HTR-8/SVneo (cell line): ENCODE measurements at regions not wholly inside any gene's neighbourhood (a gene's known extent, or its start where the extent isn't known, plus 50 kb on each side); places are given as distances from the start of the nearest gene placed in this dataset.
"Not testable (repeated sequence)": the region's sequence is repeated elsewhere in the genome, so short reads cannot be mapped to it uniquely, and the experiment has no call there.

ENCODE experiments used
- DNase-seq: peaks from one replicate; pipeline ENCODE4 v3.0.0; 2011; ENCODE audit warnings: low spot score, mixed read lengths; ENCODE audit not compliant: insufficient read length
- FAIRE-seq: peaks from 2 replicates; lab custom pipeline; 2011; peaks lifted over from hg19 to GRCh38; lab: Jason Lieb, UNC

GRCh38 chr4:181043486-181043885, 1199.7 kb upstream of the TENM3 start:
- FAIRE-seq (no peak), DNase-seq (no peak)

GRCh38 chr4:181046809-181047208, 1196.4 kb upstream of the TENM3 start:
- no peak for FAIRE-seq
- no peak for DNase-seq

- DNase-seq = no peak
- no peak for FAIRE-seq
Measured at GRCh38 chr4:181051931-181052330, 1191.3 kb upstream of the TENM3 start.

GRCh38 chr4:181061787-181062186, 1181.4 kb upstream of the TENM3 start:
- FAIRE-seq (no peak), DNase-seq (no peak)

- FAIRE-seq = no peak
- no peak for DNase-seq
Measured at GRCh38 chr4:181063212-181063611, 1180.0 kb upstream of the TENM3 start.

GRCh38 chr4:181077341-181077740, 1165.9 kb upstream of the TENM3 start:
- DNase-seq (no peak), FAIRE-seq (no peak)

- DNase-seq (no peak), FAIRE-seq (no peak)
Measured at GRCh38 chr4:181078196-181078595, 1165.0 kb upstream of the TENM3 start.

GRCh38 chr4:181083757-181084361, 1159.3 kb upstream of the TENM3 start:
- DNase-seq (no peak), FAIRE-seq (no peak)

GRCh38 chr4:181085557-181085956, 1157.6 kb upstream of the TENM3 start:
- no peak for DNase-seq
- no peak for FAIRE-seq

- no peak for FAIRE-seq
- no peak for DNase-seq
Measured at GRCh38 chr4:181105487-181105886, 1137.7 kb upstream of the TENM3 start.

- no peak for DNase-seq
- no peak for FAIRE-seq
Measured at GRCh38 chr4:181106398-181106797, 1136.8 kb upstream of the TENM3 start.

- no peak for DNase-seq
Measured at GRCh38 chr4:181108237-181108636, 1135.0 kb upstream of the TENM3 start.

GRCh38 chr4:181119186-181119585, 1124.0 kb upstream of the TENM3 start:
- FAIRE-seq (no peak), DNase-seq (no peak)

More at GRCh38 chr4:181108237-181108636, 1135.0 kb upstream of the TENM3 start:
- no peak for FAIRE-seq

GRCh38 chr4:181121733-181122132, 1121.5 kb upstream of the TENM3 start:
- FAIRE-seq = no peak

GRCh38 chr4:181127171-181127570, 1116.0 kb upstream of the TENM3 start:
- DNase-seq (no peak), FAIRE-seq (no peak)

More at GRCh38 chr4:181121733-181122132, 1121.5 kb upstream of the TENM3 start:
- DNase-seq = no peak

GRCh38 chr4:181130317-181130716, 1112.9 kb upstream of the TENM3 start:
- DNase-seq = not testable (repeated sequence)
- FAIRE-seq = peak; percentile 36

GRCh38 chr4:181137351-181137750, 1105.9 kb upstream of the TENM3 start:
- no peak for FAIRE-seq
- DNase-seq = no peak

GRCh38 chr4:181138116-181138515, 1105.1 kb upstream of the TENM3 start:
- no peak for FAIRE-seq
- no peak for DNase-seq

- FAIRE-seq (no peak), DNase-seq (no peak)
Measured at GRCh38 chr4:181140037-181140603, 1103.1 kb upstream of the TENM3 start.

- peak; percentile 45 for DNase-seq
- peak; percentile 46 for FAIRE-seq
Measured at GRCh38 chr4:181143250-181143854, 1099.8 kb upstream of the TENM3 start.

- FAIRE-seq (no peak), DNase-seq (no peak)
Measured at GRCh38 chr4:181146051-181146450, 1097.2 kb upstream of the TENM3 start.
